ENCODE measurements at regions not wholly inside any gene's neighbourhood (a gene's known extent, or its start where the extent isn't known, plus 50 kb on each side); places are given as distances from the start of the nearest gene placed in this dataset.

DNA sequence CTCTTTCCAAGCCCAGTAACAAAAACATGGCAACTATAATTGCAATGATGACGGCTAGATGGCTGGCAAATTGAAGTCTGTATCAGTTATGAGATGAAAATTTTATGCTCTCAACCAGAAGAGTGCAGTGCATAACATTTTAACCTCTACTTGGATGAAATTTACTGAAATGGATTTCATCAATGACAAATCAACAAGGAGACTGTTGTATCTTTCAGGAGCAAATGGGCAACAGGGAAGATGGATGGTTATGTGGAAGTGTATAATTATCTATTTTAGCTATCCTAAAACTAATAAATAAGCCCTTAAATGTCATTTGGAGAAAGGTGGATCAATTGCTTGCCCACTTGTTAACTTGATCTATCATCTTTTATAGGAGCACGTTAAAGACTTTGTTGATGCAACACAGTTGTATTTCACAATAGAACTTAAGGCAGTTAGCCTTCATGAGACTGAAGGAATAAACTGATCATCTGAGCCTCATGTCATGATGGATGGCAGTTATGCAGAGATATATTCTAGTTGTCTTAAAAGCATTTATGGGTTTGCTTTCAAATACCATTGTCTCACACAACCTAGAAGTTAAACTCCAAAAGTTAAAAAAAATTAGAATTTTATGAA is 315.1 kb upstream of the TBC1D5 start:
- no CpG with 5 or more reads among the region's 2 CpGs for WGBS (ENCODE audit: insufficient coverage)
- H3K4me1 Mint-ChIP-seq: no peaks in the 10 kb centered on the region

DNA sequence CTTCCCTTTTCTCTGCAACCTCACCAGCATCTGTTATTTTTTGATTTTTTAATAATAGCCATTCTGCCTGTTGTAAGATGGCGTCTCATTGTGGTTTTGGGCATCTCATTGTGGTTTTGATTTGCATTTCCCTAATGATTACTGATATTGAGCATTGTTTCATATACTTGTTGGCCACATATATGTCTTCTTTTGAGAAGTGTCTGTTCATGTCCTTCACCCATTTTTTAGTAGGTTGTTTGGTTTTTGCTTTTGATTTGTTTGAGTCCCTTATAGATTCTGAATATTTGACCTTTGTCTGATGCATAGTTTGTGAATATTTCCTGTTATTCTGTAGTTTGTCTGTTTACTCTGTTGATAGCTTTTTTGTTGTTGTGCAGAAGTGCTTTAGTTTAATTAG is 312.2 kb upstream of the TBC1D5 start:
- POLR2A ChIA-PET: no interaction called here
- no peak for TF ChIP-seq EZH2 (IDR thresholded peaks at IDR 0.05; ENCODE audit: borderline replicate concordance, insufficient read depth, low read depth, low read length, poor library complexity, severe bottlenecking)
- TF ChIP-seq, protein P1, sequence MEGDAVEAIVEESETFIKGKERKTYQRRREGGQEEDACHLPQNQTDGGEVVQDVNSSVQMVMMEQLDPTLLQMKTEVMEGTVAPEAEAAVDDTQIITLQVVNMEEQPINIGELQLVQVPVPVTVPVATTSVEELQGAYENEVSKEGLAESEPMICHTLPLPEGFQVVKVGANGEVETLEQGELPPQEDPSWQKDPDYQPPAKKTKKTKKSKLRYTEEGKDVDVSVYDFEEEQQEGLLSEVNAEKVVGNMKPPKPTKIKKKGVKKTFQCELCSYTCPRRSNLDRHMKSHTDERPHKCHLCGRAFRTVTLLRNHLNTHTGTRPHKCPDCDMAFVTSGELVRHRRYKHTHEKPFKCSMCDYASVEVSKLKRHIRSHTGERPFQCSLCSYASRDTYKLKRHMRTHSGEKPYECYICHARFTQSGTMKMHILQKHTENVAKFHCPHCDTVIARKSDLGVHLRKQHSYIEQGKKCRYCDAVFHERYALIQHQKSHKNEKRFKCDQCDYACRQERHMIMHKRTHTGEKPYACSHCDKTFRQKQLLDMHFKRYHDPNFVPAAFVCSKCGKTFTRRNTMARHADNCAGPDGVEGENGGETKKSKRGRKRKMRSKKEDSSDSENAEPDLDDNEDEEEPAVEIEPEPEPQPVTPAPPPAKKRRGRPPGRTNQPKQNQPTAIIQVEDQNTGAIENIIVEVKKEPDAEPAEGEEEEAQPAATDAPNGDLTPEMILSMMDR (IDR thresholded peaks at IDR 0.05): no peak

More for the DNA sequence above, 315.1 kb upstream of the TBC1D5 start:
- no peak overlapping the region for H3K4me3 ChIP-seq (ENCODE audit: control extremely low read depth in 1 of 5, extremely low read depth in 1 of 5, insufficient read depth in 1 of 5, low read depth in 2 of 5, low read length in 4 of 5)
- ChIA-PET POLR2A (no interaction called here), CTCF (no interaction called here)
- no peak overlapping the region for H2AFZ ChIP-seq (ENCODE audit: insufficient read depth, low read depth, low read length, poor library complexity, severe bottlenecking)
- H3K9me3 Mint-ChIP-seq (ENCODE audit: insufficient read depth): no peaks in the 10 kb centered on the region
- H3K27ac Mint-ChIP-seq: no peak overlapping the region
- no peaks in the 10 kb centered on the region for H3K27me3 ChIP-seq (replicated peaks in 1 of 4; ENCODE audit: control extremely low read depth in 1 of 4, control insufficient read depth in 3 of 4, insufficient read depth in 4 of 4, low read length in 3 of 4)
- H3K9ac ChIP-seq (ENCODE audit: low read length): no peak overlapping the region
- H3K4me1 ChIP-seq (ENCODE audit: control insufficient read depth in 2 of 2, insufficient read depth in 2 of 2, low read length in 2 of 2): no peaks in the 10 kb centered on the region
- no peak overlapping the region for H3K4me2 ChIP-seq (replicated peaks; ENCODE audit: low read depth, low read length, poor library complexity, severe bottlenecking)
- peaks cover 7% of the 10 kb centered on the region for H3K27me3 Mint-ChIP-seq
- H3K27ac ChIP-seq (ENCODE audit: low read length in 2 of 2): no peak overlapping the region
- H3K9me3 ChIP-seq (ENCODE audit: control extremely low read depth in 1 of 3, control insufficient read depth in 2 of 3, insufficient read depth in 1 of 3, low read length in 2 of 3): peaks cover 0 to 3% (median 0%) of the 10 kb centered on the region in 3 donors
- no peaks in the 10 kb centered on the region for H3K36me3 ChIP-seq (replicated peaks in 1 of 2; ENCODE audit: control extremely low read depth in 1 of 2, control insufficient read depth in 1 of 2, extremely low read depth in 1 of 2, insufficient read depth in 2 of 2, low read length in 1 of 2)
- TF ChIP-seq EZH2 (IDR thresholded peaks at IDR 0.05; ENCODE audit: borderline replicate concordance, insufficient read depth, low read depth, low read length, poor library complexity, severe bottlenecking): no peak
- TF ChIP-seq, protein P1 (IDR thresholded peaks at IDR 0.05): no peak
- H4K20me1 ChIP-seq (ENCODE audit: control insufficient read depth, insufficient read depth, low read length, poor library complexity, severe bottlenecking): no peaks in the 10 kb centered on the region
- H3K79me2 ChIP-seq (ENCODE audit: control insufficient read depth, insufficient read depth, low read length): no peaks in the 10 kb centered on the region
- H3K4me3 Mint-ChIP-seq: no peak overlapping the region
- DNase-seq: no peak
- intact Hi-C loops (cut with micrococcal nuclease): no loop called here
- ATAC-seq (ENCODE audit: low read depth): no peak

More for the DNA sequence above, 312.2 kb upstream of the TBC1D5 start:
- H2AFZ ChIP-seq (ENCODE audit: insufficient read depth, low read depth, low read length, poor library complexity, severe bottlenecking): no peak overlapping the region
- DNase-seq: no peak
- no peak overlapping the region for H3K4me3 ChIP-seq (ENCODE audit: control extremely low read depth in 1 of 5, extremely low read depth in 1 of 5, insufficient read depth in 1 of 5, low read depth in 2 of 5, low read length in 4 of 5)
- Mint-ChIP-seq H3K27me3 (peaks cover 7% of the 10 kb centered on the region), H3K27ac (no peak overlapping the region), H3K9me3 (ENCODE audit: insufficient read depth) (no peaks in the 10 kb centered on the region), H3K4me1 (no peaks in the 10 kb centered on the region), H3K4me3 (no peak overlapping the region)
- no peaks in the 10 kb centered on the region for H3K36me3 ChIP-seq (replicated peaks in 1 of 2; ENCODE audit: control extremely low read depth in 1 of 2, control insufficient read depth in 1 of 2, extremely low read depth in 1 of 2, insufficient read depth in 2 of 2, low read length in 1 of 2)
- ATAC-seq (ENCODE audit: low read depth): no peak
- H3K4me1 ChIP-seq (ENCODE audit: control insufficient read depth in 2 of 2, insufficient read depth in 2 of 2, low read length in 2 of 2): no peaks in the 10 kb centered on the region
- CTCF ChIA-PET: no interaction called here
- H4K20me1 ChIP-seq (ENCODE audit: control insufficient read depth, insufficient read depth, low read length, poor library complexity, severe bottlenecking): no peaks in the 10 kb centered on the region
- no peaks in the 10 kb centered on the region for H3K79me2 ChIP-seq (ENCODE audit: control insufficient read depth, insufficient read depth, low read length)
- peaks cover 0 to 3% (median 0%) of the 10 kb centered on the region in 3 donors for H3K9me3 ChIP-seq (ENCODE audit: control extremely low read depth in 1 of 3, control insufficient read depth in 2 of 3, insufficient read depth in 1 of 3, low read length in 2 of 3)
- no CpG with 5 or more reads among the region's 1 CpG for WGBS (ENCODE audit: insufficient coverage)
- no peak overlapping the region for H3K27ac ChIP-seq (ENCODE audit: low read length in 2 of 2)
- no peak overlapping the region for H3K9ac ChIP-seq (ENCODE audit: low read length)
- intact Hi-C loops (cut with micrococcal nuclease): no loop called here
- no peak overlapping the region for H3K4me2 ChIP-seq (replicated peaks; ENCODE audit: low read depth, low read length, poor library complexity, severe bottlenecking)
- no peaks in the 10 kb centered on the region for H3K27me3 ChIP-seq (replicated peaks in 1 of 4; ENCODE audit: control extremely low read depth in 1 of 4, control insufficient read depth in 3 of 4, insufficient read depth in 4 of 4, low read length in 3 of 4)

All from B cell (primary cell).